Epithelial cell of prostate (primary cell): ENCODE measurements at regions not wholly inside any gene's neighbourhood (a gene's known extent, or its start where the extent isn't known, plus 50 kb on each side); places are given as distances from the start of the nearest gene placed in this dataset.

ENCODE experiments used
- DNase-seq: peaks from one replicate; pipeline ENCODE4 v3.0.0-alpha.2; 2011; ENCODE audit warnings: low read depth, low spot score
- H3K27ac ChIP-seq: fragments of 450-650 bp; 2 replicates; pipeline ENCODE4 v1.5.1; 2017; ENCODE audit warnings: mild to moderate bottlenecking

DNA sequence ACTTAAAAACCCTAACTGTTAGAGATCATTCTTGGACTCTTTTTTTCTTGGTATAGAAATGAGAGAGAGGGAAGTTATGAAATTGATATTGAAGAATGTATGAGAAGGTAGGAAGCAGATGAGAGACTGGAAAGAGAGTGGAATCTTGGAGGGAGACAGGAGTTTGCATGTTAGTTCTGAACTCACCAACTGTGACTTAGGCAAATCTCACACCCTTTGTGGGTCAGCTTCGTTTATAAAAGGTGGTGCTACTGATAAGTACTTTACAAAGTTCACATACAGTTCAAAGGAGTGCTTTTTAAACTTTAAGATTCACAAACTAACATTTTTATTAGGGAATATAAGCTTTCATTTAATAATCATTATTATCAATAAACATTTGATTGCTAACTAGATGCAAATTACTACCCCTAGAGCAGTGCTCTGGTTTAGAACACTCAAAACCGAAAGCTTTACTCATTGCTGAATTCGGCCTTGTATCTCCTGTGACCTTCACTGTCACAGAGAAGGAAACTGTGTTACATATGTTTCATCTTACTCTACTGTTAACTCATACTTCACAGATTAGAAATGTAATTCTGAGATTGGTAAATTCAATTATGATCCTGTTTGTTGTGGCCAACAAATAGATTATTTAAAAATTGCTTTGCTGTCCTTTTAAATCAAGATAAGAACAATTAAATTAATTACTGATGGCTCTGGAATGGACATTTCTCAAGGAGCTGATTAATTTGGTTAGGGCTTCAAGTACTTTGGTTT is 143.2 kb downstream of the RMI1 start:
- H3K27ac ChIP-seq: no peak overlapping the region
- DNase-seq: no peak

DNA sequence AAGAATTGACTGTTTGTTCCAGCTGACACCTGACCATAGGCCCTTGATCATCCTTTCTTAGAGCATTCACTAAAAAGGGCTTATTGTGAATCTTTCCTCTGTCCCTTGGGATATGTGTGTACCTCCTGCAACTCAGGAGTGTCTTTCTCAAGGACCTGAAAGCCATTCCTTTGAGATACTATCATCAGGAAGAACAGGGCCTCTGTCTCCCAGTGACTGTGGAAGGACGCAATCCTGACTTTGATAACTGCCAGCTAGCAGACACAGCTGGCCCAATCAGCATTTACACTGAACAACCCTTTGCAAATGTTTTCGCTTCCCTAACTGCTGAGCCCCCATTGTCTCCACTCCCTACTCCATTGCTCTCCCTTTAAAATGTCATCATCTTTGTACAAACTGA is 144.4 kb downstream of the RMI1 start:
- DNase-seq: no peak
- no peak overlapping the region for H3K27ac ChIP-seq

DNA sequence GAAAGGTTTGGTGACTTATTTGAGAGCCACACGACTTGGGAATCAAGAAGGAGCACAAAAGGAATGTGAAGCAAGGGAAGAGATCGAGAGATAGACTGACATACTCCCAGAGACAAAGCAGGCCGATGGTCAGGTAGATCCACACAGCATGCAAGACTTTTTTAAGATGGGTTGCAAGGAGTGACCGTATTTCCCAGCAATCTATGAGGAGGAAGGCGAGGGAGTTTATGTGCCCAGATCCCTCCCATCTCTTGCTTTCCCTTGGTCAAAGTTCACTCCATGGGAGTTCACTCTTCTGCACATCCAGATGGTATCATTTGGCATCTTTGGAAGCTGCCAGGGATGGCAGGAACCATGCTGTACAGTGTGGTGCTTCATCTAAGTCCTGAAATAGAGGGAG is 148.9 kb downstream of the RMI1 start:
- no peak for DNase-seq
- H3K27ac ChIP-seq: no peak overlapping the region

DNA sequence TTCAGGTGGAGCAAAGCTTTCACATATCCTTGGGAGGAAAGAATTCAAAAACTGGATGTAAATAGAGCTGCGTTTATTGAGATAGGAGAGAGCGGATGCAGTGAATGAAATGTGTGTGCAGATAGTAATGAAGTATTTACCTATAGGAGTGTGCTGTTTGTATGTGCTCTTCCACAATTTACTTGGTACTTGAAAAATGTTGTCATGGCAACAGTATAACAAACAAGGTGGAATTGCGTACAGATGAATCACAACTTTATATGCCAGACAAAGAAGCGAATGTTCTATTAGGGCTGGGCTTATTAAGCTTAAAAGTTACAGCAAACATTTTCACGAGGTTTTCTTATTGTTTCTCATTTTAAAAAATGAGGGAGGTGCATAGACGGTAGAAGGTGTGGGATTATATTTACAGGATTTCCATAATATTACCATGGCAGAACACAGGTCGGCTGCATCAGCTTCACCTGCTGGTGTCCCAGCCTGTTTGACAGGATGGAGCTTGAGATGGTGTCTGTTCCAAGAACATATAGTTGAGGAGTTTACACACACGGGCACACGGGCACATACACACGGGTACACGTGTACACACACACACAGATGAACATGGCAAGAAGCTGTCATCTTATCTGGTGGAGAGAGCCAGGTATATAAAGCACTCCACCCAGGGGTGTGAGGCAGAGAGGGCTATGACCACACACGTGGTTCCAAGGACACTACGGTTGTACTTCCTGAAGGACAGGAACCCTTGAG is 155.7 kb downstream of the RMI1 start:
- DNase-seq: peak; percentile 55
- no peak overlapping the region for H3K27ac ChIP-seq

DNA sequence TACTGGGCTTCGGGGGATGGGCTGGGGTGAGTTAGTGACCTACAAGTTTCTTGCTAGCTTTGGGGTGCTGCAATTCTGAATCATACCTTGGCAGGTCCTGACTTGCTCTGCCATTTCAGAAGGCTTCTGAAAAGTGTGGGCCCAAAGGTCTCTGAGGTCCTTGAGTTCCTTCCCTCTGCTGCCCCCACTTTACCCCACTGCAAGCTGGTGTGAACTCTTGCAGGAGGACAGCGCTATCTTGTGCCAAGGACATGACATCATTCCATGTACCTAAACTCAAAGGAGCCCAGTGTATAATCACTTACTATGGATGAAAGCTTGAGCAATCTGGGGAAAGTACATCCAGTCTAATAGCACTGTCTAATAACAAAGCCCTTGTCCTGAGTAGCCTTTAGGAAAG is 157.4 kb downstream of the RMI1 start:
- no peak overlapping the region for H3K27ac ChIP-seq
- peak; percentile 29 for DNase-seq

DNA sequence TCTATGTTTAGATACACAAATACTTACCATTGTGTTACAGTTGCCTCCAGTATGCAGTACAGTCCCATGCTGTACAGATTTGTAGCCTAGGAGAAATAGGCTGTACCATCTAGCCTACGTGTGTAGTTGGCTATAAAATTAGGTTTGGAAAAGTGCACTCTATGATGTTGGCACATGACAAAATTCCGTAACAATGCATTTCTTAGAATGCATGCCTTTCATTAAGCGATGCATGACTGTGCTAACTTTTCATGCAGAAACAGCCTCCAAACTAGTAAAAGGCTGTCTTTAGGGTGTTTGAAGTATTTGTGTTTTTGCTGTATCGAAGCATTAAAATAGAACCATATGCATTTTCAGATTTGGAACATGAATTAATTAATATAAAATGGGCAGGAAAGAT is 157.9 kb downstream of the RMI1 start:
- H3K27ac ChIP-seq: no peak overlapping the region
- no peak for DNase-seq

DNA sequence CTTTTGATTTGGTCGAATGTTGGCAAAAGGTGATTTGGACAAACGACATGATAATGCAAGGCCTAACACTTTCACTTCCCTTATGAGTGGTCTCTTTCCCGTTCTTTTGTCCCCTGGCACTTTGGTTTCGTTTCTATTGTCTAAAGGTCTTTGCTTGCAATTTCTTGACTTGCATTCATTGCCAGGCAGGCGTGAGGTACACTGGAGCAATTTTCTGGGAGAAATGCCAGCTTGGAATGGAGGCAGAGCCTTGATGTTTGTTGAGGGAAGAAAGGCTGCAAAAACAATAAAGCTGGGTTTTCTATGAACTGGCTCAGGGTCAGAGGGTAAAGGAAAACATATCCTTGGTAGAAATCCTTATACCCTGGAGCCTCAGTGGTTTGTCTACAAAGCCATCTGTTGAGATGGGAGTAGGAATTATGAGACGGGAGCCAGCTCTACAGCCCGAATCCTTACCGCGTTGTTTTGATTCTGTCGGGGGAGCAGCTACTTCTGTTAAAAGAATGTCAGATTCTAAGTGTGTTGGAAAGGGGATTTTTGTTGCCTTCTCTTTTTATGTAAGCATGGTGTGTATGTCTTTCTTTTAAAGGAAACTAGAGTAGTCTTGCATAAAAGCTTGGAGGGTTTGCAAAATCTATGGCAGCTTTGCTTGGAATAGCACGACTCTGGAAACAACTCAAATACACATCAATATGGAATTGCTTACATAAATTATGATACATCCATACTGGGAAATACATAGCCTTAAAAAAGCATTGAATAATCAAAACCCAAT is 158.9 kb downstream of the RMI1 start:
- no peak overlapping the region for H3K27ac ChIP-seq
- DNase-seq: no peak

DNA sequence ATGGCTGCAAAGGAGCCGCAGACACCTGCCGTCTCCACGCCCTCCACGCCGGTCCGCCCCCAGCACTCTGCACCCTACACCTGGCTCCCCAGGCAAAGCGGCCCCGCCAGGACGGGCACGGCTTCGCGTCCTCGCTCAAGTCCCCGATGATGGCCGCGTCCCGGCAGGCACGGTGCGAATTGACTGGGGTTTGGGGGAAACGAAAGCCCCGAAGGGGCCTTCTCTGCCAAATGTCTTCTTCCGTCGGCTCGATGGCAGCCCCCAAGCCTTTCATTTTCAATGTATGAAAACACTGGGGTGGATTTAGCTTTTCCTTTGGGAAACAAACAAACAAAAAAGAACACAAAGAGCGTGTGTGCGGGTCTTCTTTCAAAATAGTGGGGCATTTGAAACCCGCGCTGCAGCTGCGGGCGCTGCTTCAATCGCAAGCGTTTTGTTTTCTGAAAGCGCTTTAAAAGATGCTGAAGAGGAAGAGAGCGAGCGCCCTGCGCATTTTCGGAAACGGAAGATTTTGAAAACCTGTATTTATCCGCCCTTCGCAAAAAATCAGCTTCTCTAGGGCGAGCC is 160.0 kb downstream of the RMI1 start:
- DNase-seq: no peak
- no peak overlapping the region for H3K27ac ChIP-seq

DNA sequence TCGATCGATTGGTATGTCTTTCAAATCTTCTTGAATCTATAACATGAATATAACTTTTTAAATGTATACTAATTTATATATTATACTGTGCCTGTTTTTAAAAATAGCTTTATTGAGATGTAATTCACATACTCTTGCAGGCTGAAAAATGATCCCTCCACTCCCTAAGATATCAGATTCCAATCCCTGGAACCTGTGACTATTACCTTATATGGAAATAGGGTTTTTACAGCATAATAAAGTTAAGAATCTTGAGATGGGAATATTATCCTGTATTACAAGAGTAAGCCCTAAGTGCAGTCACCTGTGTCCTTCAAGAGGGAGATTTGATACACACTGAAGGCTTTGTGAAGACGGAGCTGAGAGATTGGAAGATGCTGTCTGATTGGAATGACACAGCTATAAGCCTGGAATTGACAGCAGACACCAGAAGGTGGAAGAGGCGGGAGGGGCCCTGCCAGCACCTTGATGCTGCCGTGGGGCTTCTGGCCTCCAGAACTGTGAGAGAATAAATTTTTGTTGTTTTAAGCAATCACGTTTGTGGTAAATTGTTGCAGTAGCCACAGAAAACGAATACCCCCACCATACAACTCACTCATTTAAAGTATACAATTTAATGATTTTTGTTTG is 161.3 kb downstream of the RMI1 start:
- DNase-seq: no peak
- H3K27ac ChIP-seq: no peak overlapping the region

DNA sequence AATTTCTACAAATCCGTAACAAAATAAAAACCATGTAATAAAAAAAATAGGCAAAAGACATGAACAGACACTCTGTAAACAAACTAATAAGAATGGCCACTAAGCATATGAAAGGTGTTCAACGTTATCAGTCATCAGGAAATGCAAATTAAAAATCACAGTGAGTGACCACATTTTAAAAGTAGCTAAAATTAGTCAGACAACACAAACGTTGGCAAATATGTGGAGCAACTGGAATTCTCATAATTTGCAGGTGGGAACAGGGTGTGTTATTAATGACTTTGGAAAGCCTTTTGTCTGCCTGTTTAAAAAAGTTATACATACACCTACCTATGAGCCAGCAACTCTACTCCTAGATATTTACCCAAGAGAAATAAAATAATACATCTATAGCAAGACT is 164.4 kb downstream of the RMI1 start:
- no peak overlapping the region for H3K27ac ChIP-seq
- DNase-seq: no peak

DNA sequence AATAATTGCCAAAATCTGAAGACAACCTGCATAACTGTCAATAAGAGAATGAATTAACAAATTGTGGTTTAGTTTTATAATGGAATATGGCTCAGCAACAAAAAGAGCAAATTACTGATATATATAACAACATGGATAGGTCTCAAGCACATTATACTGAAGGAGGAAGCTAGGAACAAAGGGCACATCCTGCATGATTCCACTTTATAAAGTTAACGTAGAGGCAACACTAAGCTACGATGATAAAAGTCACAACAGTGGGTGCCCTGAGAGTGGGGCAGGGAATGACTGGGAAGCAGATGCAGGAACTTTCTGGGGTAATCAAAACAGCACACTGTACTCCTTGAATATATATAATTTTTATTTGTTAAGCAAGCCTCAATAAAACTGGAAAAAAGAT is 165.2 kb downstream of the RMI1 start:
- no peak overlapping the region for H3K27ac ChIP-seq
- DNase-seq: no peak

DNA sequence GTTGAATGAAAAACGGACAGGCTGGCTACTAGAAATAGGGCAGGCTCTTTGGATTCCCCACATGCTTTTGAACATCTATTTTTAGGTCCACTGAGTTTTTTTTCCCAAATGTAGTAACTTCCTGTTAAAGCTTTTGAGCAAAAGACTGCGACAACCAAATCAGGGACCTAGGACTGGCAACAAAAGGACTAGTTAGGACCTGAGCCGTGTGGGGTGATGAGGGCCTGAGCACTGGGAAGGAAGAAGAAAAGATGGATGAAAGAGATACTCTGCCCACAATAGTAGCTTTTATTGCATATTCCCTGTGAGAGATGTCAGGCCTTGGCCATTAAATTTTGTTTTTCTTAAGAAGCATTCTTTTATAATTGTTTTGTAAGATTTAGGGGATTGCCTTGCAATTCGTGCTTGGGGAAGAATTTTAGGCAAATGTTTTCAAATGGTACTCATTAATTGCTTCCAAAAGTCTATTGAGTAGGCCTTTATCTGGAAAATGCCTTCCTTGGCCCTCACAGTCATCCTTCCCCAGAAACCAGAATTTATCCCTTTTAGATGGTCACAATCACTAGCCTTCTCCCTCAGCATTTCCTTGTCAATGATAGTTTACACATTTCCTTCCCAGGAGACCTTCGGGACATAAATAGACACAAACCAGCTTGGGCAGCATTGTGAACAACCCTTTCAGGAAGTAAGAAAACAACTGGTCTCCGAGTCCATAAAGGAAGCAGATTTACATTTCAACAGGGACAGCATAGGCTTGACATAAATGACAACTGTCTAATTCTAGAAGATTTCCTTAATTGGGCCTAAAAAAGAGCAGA is 166.5 kb downstream of the RMI1 start:
- DNase-seq: no peak
- no peak overlapping the region for H3K27ac ChIP-seq

DNA sequence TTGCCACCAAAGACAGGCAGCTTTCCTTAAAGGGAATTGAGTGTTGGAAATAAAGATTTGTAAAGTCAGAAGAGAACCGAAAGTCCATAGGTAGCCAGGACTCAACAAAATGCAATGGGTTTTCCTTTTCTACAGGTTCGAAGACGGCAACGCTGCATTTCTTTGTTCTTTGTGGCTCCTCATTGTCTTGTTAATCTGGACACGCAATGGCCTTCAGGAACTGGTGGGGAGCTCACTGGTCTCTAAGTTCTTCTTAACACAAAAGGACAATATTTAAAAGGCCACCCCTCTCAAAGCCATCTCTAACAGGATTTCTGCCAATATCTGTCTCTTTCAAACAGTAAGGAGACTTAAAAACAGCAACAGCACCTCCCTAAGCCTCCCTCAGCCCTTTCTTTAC is 170.6 kb downstream of the RMI1 start:
- no peak for DNase-seq
- no peak overlapping the region for H3K27ac ChIP-seq

DNA sequence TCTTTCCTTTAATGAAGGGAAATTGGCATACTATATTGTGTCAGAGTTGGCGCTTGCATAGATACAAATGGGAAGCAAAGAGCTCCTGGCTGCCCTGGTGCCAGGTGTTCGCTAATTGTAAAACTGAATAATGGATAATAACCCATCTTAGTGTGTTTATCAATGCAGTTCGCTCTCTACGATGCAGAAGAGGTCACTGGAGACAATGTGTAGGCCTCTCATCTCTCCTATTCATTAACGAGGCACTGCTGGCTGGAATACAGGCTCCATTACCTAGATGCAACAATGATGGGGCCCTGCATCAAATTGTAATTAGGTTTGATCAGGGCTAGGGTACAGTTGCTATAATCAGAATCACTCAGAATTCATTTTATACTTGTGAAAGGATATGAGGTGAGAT is 171.0 kb downstream of the RMI1 start:
- H3K27ac ChIP-seq: no peak overlapping the region
- no peak for DNase-seq

DNA sequence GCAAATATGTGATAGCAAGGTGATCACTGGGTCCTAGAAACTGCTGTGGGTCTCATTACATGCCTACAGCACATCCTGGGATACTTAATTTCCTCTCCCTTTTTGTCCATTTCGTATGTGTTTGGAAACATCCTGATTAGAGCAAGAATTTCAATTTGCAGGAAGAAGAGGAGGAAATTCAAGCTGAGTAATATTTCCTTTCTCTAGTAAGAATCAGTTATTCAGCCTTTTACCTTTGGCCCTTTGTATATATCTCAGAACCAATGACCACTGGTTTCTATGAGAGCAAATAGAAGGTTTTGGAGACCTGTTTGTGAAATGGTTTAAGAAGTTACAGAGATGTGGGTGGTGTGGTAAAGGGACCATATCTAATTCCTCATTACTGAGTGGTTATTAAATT is 171.6 kb downstream of the RMI1 start:
- no peak overlapping the region for H3K27ac ChIP-seq
- no peak for DNase-seq

DNA sequence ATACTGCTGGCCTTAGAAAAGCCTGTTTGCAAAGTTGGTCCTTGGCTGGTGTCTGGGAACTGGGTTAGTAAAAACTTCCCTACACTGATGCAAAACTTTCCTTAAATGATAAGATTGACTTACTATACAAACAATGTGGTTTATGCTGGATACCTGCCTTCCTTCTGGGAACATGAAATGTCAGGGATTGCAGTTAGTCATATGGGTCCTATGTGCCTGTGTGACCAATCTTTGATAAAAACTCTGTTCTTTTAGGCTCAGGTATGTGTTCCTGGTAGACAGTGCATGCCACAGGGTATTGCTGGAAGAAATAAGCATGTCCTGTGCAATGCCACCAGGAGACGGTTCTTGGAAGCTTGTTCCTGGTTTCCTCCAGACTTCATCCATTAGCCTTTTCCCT is 173.3 kb downstream of the RMI1 start:
- no peak for DNase-seq

DNA sequence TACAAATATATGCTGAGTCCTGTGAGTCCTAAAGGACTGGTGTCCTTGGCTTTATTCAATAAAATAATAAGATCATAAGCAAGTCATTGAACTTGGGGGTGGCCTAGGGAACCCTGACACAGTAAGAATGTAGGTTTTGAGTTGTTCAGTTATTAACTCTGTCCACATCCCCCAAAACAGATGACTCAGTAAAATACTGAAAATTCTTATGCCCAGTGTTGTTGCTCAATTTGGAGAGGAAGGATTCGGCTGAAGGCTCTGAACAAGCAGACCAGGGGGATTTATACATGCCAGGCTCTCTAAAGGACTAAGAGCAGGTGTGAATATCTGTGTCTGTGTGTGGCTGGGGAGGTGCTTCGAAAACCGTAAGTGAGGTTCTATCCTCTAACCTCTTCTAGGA is 173.7 kb downstream of the RMI1 start:
- DNase-seq: no peak
- no peak overlapping the region for H3K27ac ChIP-seq

More for the DNA sequence above, 173.3 kb downstream of the RMI1 start:
- no peak overlapping the region for H3K27ac ChIP-seq

DNA sequence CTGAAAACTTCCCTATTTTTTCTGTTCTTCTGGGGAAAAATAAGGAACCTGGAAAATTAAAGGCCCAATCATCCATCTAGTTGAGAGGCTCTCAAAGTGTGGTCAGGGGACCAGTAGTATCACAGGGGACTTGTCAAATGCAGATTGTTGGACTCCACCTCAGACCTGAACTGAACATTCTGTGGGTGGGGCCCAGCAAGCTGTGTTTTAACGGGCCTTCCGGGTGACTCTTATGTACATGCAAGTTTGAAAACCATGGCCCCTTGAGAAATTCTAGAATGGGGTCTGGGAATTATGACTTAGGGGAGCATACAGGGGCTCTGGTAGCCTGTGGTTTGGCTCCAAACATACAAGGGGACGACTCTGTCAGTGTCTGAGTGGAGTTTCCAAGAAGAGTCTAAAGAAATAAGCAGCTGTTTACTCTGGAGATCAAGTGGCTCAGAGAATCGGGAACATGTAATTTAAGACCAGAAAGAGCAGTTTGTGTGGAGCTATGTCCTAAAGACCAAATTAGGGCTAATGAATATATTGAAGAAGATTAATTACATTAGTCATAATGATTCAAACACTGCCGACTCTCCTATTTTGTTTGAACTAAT is 177.4 kb downstream of the SLC28A3 start:
- DNase-seq: no peak
- no peak overlapping the region for H3K27ac ChIP-seq

DNA sequence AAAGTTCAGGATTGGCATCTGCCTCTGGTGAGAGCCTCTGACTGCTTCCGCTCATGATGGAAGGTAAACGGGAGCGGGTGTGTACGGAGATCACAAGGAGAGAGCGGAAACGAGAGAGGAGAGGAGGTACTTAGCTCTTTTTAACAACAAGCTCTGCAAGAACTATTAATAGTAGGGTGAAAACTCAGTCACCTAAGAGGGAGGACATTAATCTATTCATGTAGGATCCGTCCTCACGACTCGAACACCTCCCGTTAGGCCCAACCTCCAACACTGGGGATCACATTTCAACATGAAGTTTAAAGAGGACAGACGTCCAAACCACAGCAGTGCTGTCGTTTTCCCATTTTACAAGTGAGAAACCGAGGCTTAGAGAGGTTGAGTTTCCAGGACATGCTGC is 173.7 kb downstream of the SLC28A3 start:
- no peak for DNase-seq
- no peak overlapping the region for H3K27ac ChIP-seq
